Head of caudate nucleus (tissue), 42 donors: ENCODE measurements at regions not wholly inside any gene's neighbourhood (a gene's known extent, or its start where the extent isn't known, plus 50 kb on each side); places are given as distances from the start of the nearest gene placed in this dataset.
"Not testable (repeated sequence)": the region's sequence is repeated elsewhere in the genome, so short reads cannot be mapped to it uniquely, and the experiment has no call there.

ENCODE experiments used
- DNase-seq, 42 donors: peaks; one replicate each; pipeline versions ENCODE4 v3.0.0 to v3.0.0-alpha.2; 2020 to 2021; ENCODE audit warnings: mixed read lengths in 7 of 42
- intact Hi-C: fragments of 100-400 bp; cut with DNase I; formaldehyde crosslinking; loops from one replicate; pipeline ENCODE4 v1.15.0; 2022

DNA sequence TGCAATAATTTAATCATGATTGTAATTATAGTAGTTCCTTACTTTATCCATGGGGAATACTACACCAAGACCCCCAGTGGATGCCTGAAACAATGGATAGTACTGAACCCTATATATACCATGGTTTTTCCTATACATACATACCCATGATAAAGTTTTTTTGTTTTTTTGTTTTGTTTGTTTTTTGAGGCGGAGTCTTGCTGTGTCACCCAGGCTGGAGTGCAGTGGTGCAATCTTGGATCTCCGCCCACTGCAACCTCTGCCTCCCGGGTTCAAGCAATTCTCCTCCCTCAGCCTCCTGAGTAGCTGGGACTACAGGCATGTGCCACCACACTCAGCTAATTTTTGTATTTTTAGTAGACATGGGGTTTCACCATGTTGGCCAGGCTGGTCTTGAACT, 135.3 kb upstream of the HNRNPU start:
- DNase-seq = not testable (repeated sequence)

DNA sequence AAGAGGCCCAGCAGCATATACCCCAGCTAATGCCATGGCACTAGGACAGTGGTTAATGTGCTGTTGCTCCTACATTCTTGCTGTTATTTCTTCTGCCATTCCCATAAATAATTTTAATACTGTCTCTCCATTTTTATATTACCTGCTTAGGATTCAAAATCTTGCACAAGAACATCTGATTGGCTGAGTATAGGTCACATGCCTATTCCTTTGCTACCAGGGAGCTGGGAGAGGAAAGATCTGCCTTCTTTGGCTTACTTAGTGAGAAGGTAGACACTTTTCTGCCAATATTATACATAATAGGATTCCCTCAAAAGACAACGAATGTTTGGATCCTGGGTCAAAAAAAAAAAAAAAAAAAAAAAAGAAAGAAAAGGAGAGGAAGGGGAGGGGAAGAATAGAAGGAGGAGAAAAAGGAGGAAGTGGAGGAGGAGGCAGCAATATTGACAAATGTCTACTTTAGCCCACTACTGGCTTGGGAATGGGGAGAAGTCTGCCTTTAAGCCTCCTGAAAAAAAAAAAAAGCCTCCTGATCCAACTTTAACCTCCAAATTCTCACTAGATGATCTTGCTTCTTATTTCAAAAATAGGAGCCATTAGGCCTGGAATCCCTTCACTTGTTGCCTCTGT, 134.5 kb upstream of the HNRNPU start:
- no peak for DNase-seq
- intact Hi-C loops = no loop called here

More for the DNA sequence above, 135.3 kb upstream of the HNRNPU start:
- intact Hi-C loops = not testable (repeated sequence)

DNA sequence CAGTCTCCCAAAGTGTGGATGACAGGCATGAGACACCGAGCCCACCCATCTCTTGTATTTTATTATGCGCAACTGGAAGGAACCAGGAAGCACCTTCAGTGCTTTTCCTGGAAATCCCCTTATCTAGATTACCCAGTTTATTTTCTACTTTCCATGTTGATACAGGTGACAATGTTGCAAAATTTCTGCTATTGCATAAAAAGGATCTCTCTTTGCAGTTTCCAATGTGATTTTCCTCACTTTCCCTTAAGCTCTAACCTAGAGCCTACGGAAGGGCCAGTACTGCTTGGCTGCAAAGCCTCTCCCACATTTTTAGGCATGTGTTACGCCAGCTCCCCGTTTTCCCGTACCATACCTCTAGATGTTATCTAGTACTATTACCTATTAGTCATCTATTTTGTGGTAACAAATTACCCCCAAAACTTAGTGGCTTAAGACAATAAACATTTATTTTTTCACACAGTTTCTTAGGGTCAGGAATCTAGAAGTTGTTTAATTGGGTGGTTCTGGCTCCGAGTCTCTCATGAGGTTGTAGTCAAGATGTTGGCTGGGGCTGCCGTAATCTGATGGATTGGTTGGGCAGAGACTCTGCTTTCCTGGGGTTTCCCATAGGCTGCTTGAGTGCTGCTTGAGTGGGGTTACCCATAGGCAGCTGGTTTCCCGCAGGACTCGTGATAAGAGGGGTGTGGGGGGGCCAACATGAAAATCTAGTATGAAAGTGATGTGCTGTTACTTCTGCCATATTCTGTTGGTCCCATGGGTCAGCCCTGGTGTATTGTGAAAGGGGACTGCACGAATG, 131.5 kb upstream of the HNRNPU start:
- no peak for DNase-seq
- intact Hi-C loops = no loop called here

DNA sequence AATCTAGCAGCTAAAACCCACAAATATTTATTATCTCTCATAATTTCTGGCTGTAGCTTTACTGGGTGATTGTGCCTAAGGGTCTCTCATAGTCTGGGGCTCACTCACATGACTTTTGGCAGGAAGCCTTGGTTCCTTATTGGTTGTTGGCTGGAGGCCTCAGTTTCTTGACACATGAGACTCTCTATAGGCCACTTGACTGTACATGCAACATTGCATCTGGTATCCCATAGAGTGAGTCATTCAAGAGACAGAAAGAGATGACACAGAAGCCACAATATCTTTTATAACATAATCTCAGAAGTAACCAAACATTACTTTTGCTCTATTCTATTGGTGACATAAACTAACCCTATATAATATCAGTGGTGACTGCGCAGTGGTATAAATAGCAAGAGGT, 128.5 kb upstream of the HNRNPU start:
- no peak for DNase-seq
- intact Hi-C loops = no loop called here

DNA sequence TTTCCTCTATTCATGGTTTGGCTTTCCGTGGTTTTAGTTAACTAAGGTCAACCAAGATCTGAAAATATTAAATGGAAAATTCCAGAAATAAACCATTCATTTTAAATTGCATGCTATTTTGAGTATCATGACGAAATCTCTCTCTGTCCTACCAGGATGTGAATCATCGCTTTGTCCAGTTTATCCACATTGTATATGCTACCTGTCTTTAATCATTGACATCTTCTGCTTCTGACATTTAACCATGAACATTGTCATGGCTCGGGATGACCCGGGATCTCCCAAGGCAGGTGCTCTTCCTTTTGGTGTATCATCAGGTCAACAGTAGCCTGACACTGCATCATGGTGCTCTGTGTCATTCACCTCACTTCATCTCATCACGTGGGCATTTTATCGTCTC, 125.5 kb upstream of the HNRNPU start:
- DNase-seq = no peak

DNA sequence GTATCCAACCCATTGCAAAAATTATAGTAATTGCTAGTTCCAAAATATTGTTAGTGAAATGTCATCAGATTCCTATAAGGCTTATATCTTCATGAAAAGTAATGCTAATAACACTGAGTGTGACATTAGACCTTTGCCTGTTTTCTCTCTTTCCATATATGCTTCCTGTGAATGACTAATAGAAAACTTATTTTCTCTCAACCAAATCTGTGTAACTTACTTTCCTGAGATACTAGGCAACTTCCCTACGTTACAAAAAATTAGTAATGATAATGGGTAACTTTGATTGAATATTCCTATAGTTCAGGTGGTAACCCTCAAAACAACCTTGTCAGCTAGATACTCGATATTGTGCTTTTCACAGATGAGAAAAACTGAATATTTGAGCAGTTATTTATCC, 124.2 kb upstream of the HNRNPU start:
- intact Hi-C loops = no loop called here
- no peak for DNase-seq

More for the DNA sequence above, 125.5 kb upstream of the HNRNPU start:
- intact Hi-C loops = no loop called here

DNA sequence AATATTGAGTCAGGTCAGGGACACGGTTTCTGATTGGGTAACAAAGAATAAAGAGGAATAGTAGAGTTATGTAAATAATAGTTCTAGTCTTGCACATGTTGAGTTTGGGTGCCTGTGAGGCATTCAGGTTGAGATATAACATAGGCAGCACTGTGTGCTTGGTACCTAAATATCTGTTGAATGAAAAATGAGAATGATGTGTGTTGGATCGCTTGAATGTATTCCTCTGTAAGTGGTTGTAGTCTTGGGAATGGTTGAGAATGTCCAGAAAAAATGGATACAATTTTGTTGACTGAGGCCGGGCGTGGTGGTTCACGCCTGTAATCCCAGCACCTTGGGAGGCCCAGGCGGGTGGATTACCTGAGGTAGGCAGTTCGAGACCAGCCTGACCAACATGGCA, 116.3 kb upstream of the HNRNPU start:
- DNase-seq = no peak
- intact Hi-C loops = no loop called here

DNA sequence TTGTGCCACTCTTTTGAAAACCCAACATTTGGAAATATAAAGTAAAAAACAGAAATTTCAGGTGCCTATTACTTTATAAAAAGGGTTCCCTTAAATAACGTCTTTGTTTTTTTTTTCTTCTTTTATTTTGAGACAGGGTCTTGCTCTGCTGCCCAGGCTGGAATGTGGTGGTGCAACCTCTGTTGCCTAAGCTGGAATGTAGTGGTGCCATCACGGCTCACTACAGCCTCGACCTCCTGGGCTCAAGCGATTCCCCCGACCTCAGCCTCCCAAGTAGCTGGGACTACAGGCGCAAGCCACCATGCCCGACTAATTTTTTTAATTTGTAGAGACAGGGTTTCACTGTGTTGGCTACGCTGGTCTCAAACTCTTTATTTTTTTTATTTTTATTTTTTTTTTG, 110.2 kb upstream of the HNRNPU start:
- intact Hi-C loops = loop anchor here (5.0 kb wide), 1 partner anchor 322 kb away; the partner anchor contains the start of gene DESI2
- no peak for DNase-seq

DNA sequence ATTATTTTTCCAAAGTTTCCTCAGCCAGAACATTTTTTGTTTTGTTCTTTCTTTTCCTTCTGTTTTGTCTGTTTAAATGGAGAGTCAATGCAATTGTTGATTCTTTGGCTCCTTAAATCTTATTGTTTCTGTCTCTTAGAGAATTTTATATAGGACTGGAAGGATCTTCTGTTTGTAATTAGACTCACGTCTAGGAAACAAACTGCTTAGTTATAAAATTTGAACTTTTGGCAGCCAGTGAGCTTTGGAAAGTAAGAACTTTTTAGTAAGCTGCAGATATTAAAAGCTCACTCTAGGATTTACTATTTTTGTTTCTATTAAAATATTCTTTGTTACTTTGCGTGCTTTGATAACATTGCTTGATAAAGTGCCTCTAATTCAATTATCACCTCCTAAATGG, 109.8 kb upstream of the HNRNPU start:
- intact Hi-C loops = loop anchor here (5.0 kb wide), 1 partner anchor 322 kb away; the partner anchor contains the start of gene DESI2

DNA sequence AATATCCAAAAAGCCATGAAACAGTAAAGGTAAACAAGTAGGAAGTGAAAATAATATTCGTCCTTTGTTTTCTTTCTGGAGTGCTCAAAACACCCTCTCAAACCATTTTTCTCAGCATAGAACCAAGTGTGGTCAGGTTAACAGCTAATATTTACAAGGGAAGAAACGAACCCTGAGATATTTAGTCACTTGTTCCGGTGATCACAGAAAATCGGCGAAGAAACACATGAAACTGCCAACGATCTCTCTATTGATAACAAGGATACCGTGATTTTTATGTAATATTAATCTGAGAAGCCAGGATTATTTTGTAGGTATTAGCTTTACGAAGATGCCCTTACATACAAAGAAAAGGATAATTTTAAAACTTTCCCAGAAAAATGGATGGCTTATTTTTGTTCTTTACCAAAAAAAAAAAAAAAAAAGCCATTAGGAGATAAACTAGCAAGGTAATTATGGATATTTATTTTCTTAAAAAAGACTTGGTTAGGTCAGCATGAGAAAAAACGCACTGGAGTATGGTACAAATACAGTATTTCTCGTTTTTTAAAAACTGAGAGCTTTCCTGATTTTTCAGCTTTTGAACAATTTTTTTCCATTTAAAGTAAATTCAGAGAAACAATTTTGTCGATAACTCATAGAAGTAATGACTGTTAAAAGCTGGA, 107.3 kb upstream of the HNRNPU start:
- intact Hi-C loops = loop anchor here (5.0 kb wide), 1 partner anchor 319 kb away; the partner anchor contains the start of gene DESI2
- DNase-seq = peak in 2 of 42 donors; percentile 5 to 7

More for the DNA sequence above, 109.8 kb upstream of the HNRNPU start:
- DNase-seq = no peak

DNA sequence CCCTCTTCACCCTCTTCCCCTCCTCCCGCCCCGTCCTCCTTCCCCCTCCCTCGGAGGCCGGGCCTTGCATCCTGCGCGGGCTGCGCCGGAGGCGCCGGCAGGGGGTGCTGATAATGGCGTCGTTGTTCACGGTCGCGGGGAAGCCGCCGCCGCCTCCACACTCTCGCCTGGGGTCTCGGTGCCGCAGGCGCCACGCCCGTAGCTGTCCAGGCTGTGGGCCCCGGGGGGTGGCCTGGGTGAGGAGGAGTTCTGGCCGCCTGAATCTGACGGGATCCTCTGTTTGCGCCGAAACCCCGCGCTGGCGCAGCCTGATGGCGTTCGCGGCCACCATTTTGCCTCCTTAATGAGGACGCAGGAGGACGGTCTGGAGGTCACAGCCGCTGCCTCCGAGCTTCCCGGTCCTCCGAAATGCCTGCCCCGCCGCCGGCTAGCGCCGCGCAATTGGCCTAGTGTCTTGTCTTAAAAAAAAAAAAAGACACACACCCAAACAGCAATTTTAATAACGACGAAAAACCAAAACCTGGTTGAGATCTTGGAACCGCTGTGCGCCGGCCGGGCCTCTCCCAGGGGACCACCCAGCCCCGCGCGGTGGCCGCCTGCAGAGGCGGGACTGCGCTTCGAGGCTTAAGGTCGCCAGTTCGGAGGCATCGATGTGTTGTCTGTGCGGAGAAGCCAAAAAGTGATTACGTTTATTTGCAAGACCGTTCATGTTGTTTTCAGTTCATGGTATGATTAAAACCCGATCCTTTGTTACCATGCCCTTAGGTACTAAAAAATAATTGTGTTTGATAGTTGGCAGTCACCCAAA, 106.6 kb upstream of the HNRNPU start:
- intact Hi-C loops = loop anchor here (1.0 to 5.0 kb wide), 3 partner anchors 108 to 319 kb away; partner anchors contain the start of genes COX20 and DESI2
- DNase-seq = peak; percentile 86 to 98 (median 96)

DNA sequence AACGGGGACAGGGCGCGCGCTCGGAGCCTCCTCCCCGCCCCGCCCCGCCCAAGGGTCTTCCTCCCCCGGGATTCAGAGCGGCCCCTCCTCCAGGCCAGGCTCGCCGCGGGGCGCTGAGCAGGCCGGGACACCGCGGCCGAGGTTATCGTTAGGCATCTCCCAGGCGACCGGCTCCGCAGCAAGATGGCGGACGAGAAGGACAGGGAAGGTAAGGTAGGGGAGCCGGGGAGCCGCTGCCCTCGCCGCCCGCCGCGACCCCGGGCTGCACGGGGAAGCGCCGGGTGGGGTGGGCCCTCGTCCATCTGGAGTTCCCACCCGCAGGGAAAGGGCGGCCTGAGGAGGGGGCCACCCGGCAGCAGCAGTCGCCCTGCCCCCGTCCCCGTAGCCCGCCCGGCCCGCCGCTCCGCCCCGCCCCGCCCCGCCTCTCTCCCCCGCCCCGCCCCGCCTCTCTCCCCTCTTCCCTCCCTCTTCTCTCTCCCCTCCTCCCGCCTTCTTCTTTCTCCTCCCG, 105.9 kb upstream of the HNRNPU start:
- intact Hi-C loops = loop anchor here (1.0 to 5.0 kb wide), 3 partner anchors 107 to 318 kb away; partner anchors contain the start of genes COX20 and DESI2
- peak in 9 of 42 donors; percentile 72 to 84 (median 75) for DNase-seq

DNA sequence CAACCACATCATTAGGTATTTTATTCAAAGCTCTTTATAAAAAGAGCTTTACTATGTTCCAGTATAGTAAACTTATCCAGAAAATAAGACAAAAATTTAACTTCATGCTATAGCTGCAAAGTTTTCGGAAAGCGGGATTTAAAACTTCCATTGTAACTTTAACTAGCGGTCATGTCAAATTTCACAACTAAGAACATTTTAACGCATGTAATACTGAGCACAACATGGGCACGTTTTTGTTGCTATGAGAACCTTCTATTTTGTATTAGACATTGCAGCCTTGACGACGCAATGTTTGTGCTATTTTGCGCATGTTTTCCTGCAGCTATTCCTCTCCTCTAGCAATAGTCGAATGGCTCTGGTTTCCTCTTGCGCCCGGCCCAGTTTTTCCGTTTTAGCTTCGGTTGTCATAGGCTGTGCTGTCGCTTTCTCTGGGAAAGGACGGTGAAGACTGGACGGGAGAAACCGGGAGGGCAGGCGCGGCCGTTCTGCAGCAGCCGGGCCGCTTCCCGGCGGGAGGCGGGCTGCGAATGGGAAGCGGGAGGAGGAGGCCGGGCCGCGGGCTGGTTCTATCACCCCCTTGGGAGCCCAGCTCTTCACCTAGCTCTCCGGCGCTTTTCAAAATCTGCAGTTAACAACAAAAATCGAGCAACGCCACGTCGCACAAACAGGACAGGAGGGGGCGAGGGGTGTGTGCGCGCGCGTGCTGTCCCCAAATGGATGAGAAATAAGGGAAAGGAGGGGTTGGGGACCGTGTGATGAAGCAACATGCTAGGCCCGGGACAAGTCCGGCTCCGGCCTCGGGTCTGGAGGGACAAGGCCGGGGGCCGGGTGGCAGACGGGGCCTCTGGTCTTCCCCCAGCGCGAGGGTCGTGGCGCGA, 105.3 kb upstream of the HNRNPU start:
- intact Hi-C loops = loop anchor here (1.0 to 10.0 kb wide), 4 partner anchors 75 to 317 kb away; partner anchors contain the start of genes COX20 and DESI2
- peak in 40 of 42 donors; percentile 42 to 88 (median 74) for DNase-seq

DNA sequence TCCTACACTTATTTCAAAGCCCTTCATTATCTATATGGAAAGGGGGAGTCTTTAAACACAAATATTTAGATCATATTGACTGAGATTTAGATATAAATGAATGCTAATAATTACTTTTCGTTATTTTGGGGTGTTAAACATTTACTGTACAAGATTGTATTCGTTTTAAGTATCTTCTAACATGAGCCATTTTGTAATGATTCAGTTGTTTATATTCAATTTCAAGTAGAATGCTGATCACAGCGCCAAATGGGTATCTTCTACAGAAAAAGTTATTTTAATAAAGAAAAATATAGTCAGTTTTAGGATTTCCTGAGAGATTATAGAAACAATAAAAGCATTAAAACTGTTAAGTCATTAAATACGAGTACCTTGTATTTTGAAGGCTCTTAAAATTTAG, 104.5 kb upstream of the HNRNPU start:
- DNase-seq = no peak
- intact Hi-C loops = loop anchor here (10.0 kb wide), 1 partner anchor 76 kb away; no protein-coding TSS in a partner anchor

DNA sequence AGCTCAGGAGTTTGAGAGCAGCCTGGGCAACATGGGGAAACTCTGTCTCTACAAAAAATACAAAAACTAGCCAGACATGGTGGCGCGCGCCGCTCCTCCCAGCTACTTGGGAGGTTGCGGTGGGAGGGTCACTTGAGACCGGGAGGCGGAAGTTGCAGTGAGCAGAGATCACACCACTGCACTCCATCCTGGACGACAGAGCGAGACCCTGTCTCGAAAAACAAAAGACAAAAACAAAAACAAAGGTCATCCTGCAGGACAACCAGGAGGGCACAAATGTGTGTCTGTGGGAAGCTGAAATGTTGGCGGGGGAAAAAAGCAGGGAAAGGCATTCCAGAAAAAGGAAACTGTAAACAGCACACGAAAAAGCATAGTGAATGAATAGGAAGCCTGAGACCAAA, 104.1 kb upstream of the HNRNPU start:
- intact Hi-C loops = loop anchor here (10.0 kb wide), 1 partner anchor 76 kb away; no protein-coding TSS in a partner anchor
- DNase-seq = peak in 1 of 42 donors; percentile 2

DNA sequence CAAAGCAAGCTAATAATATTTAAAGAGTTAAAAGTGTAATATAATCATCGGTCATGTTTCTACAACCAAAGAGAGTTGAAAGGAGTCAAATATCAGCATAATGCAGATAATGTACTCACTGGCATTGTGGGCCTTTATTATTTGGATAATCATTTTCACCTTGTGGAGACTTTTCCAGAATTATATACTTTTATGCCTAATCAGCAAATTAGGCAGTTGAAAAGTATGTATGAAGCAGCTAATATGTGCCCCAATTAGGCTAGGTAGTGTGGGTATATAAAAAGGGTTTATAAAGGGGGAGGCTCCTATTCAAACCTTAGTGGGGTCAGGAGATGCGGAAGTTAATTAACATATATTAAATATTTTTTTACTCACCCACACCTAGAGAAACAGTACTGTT, 102.8 kb upstream of the HNRNPU start:
- intact Hi-C loops = loop anchor here (10.0 kb wide), 1 partner anchor 78 kb away; no protein-coding TSS in a partner anchor

More for the DNA sequence above, 102.8 kb upstream of the HNRNPU start:
- no peak for DNase-seq
